Fibroblast of lung (primary cell): ENCODE measurements at regions not wholly inside any gene's neighbourhood (a gene's known extent, or its start where the extent isn't known, plus 50 kb on each side); places are given as distances from the start of the nearest gene placed in this dataset.
"Not testable (repeated sequence)": the region's sequence is repeated elsewhere in the genome, so short reads cannot be mapped to it uniquely, and the experiment has no call there.

Experiments
- DNase-seq, 2 donors: peaks; one replicate each; pipeline versions ENCODE4 v3.0.0 to v3.0.0-alpha.2; 2010; ENCODE audit warnings: low read depth in 2 of 2
- H2AFZ ChIP-seq: 2 replicates; pipeline ENCODE4 v1.5.1; 2012; ENCODE audit warnings: low read length, control low read depth, inconsistent platforms
- H3K27ac ChIP-seq: 2 replicates; pipeline ENCODE4 v1.5.1; 2011; ENCODE audit warnings: low read length, control low read depth; ENCODE audit not compliant: insufficient read depth
- H3K27me3 ChIP-seq: 2 replicates; pipeline ENCODE4 v1.5.1; 2011; ENCODE audit warnings: mild to moderate bottlenecking, low read length; ENCODE audit not compliant: control insufficient read depth, insufficient read depth
- H3K36me3 ChIP-seq: 2 replicates; pipeline ENCODE4 v1.5.1; 2011; ENCODE audit warnings: low read length; ENCODE audit not compliant: control insufficient read depth, insufficient read depth
- H3K4me1 ChIP-seq: 2 replicates; pipeline ENCODE4 v1.5.1; 2011; ENCODE audit warnings: low read length; ENCODE audit not compliant: control insufficient read depth, insufficient read depth; ENCODE audit errors: extremely low read depth
- H3K4me2 ChIP-seq: 2 replicates; pipeline ENCODE4 v1.5.1; 2011; ENCODE audit warnings: low read length, control low read depth; ENCODE audit not compliant: insufficient read depth; ENCODE audit errors: extremely low read depth
- H3K4me3 ChIP-seq, 4 experiments: fragments of 200-600 bp in 1 of 4; sonication (generic) in 1 of 4; replicated peaks in 1 of 4; 2 replicates each; pipeline ENCODE4 v1.5.1; 2011 to 2016; ENCODE audit warnings: low read length in 4 of 4, low read depth in 3 of 4, mild to moderate bottlenecking in 3 of 4, control low read depth in 2 of 4, inconsistent platforms in 1 of 4, mixed read lengths in 1 of 4; ENCODE audit not compliant: insufficient read depth in 1 of 4; ENCODE audit errors: control extremely low read depth in 1 of 4
- H3K79me2 ChIP-seq: 2 replicates; pipeline ENCODE4 v1.5.1; 2012; ENCODE audit warnings: mild to moderate bottlenecking, low read length, inconsistent platforms; ENCODE audit not compliant: control insufficient read depth, insufficient read depth
- H3K9ac ChIP-seq: 2 replicates; pipeline ENCODE4 v1.5.1; 2011; ENCODE audit warnings: mild to moderate bottlenecking, low read length, control low read depth; ENCODE audit not compliant: insufficient read depth
- H3K9me3 ChIP-seq: 2 replicates; pipeline ENCODE4 v1.5.1; 2012; ENCODE audit warnings: low read depth, low read length; ENCODE audit not compliant: control insufficient read depth, insufficient read depth
- H4K20me1 ChIP-seq: 2 replicates; pipeline ENCODE4 v1.5.1; 2011; ENCODE audit warnings: low read length; ENCODE audit not compliant: control insufficient read depth, insufficient read depth; ENCODE audit errors: extremely low read depth
- CTCF ChIP-seq, 2 donors: IDR thresholded peaks in 1 of 2; conservative IDR thresholded peaks in 1 of 2; 1 replicate in 1 of 2; 2 replicates in 1 of 2; pipeline ENCODE4 v1.5.1; 2011 to 2012; ENCODE audit warnings: low read length in 2 of 2, control low read depth in 1 of 2, inconsistent platforms in 1 of 2, low read depth in 1 of 2, mild to moderate bottlenecking in 1 of 2
- EZH2 ChIP-seq: IDR thresholded peaks from 2 replicates; pipeline ENCODE4 v1.5.1; 2012; ENCODE audit warnings: low read length, control low read depth, mild to moderate bottlenecking; ENCODE audit errors: missing control alignments

- Histone ChIP-seq H2AFZ (no peak overlapping the region), H3K9ac (no peak overlapping the region), H3K4me3 (no peak overlapping the region), H3K79me2 (no peaks in the 10 kb centered on the region), H3K9me3 (no peaks in the 10 kb centered on the region), H3K27me3 (no peaks in the 10 kb centered on the region), H3K36me3 (no peaks in the 10 kb centered on the region), H3K4me2 (no peak overlapping the region), H3K27ac (no peak overlapping the region), H4K20me1 (no peaks in the 10 kb centered on the region), H3K4me1 (no peaks in the 10 kb centered on the region)
- TF ChIP-seq EZH2 (no peak), CTCF (conservative IDR thresholded peaks at IDR 0.05 in 1 of 2, IDR thresholded peaks at IDR 0.05 in 1 of 2; ENCODE audit: low read depth in 1 of 2, low read length in 2 of 2) (no peak)
- no peak for DNase-seq
These were observed 930.7 kb downstream of the CDH8 start for GRCh38 chr16:61105544-61105943.

GRCh38 chr16:61098505-61098904 lies 937.7 kb downstream of the CDH8 start:
- Histone ChIP-seq H3K27me3 (no peaks in the 10 kb centered on the region), H3K4me2 (no peak overlapping the region), H3K36me3 (no peaks in the 10 kb centered on the region), H3K9ac (no peak overlapping the region), H3K27ac (no peak overlapping the region), H3K4me1 (no peaks in the 10 kb centered on the region), H4K20me1 (no peaks in the 10 kb centered on the region), H3K79me2 (no peaks in the 10 kb centered on the region), H2AFZ (no peak overlapping the region), H3K4me3 (no peak overlapping the region), H3K9me3 (no peaks in the 10 kb centered on the region)
- DNase-seq: no peak
- TF ChIP-seq CTCF (conservative IDR thresholded peaks at IDR 0.05 in 1 of 2, IDR thresholded peaks at IDR 0.05 in 1 of 2; ENCODE audit: low read depth in 1 of 2, low read length in 2 of 2): no peak

GRCh38 chr16:61091300-61091699 lies 944.9 kb downstream of the CDH8 start:
- not testable (repeated sequence) for H3K27me3 ChIP-seq, H2AFZ ChIP-seq, H4K20me1 ChIP-seq, H3K9ac ChIP-seq, H3K79me2 ChIP-seq, H3K36me3 ChIP-seq, H3K4me2 ChIP-seq, H3K27ac ChIP-seq, H3K4me3 ChIP-seq, H3K4me1 ChIP-seq, H3K9me3 ChIP-seq, DNase-seq

- Histone ChIP-seq H4K20me1 (no peaks in the 10 kb centered on the region), H3K4me3 (no peak overlapping the region), H3K9me3 (no peaks in the 10 kb centered on the region), H3K79me2 (no peaks in the 10 kb centered on the region), H3K4me2 (no peak overlapping the region), H3K4me1 (no peaks in the 10 kb centered on the region), H3K27me3 (no peaks in the 10 kb centered on the region), H2AFZ (no peak overlapping the region), H3K27ac (no peak overlapping the region), H3K9ac (no peak overlapping the region), H3K36me3 (no peaks in the 10 kb centered on the region)
- DNase-seq: no peak
- TF ChIP-seq CTCF (conservative IDR thresholded peaks at IDR 0.05 in 1 of 2, IDR thresholded peaks at IDR 0.05 in 1 of 2; ENCODE audit: low read depth in 1 of 2, low read length in 2 of 2) (no peak), EZH2 (no peak)
These were observed 952.5 kb downstream of the CDH8 start for GRCh38 chr16:61083711-61084110.
